ENCODE measurements at regions not wholly inside any gene's neighbourhood (a gene's known extent, or its start where the extent isn't known, plus 50 kb on each side); places are given as distances from the start of the nearest gene placed in this dataset.

DNA sequence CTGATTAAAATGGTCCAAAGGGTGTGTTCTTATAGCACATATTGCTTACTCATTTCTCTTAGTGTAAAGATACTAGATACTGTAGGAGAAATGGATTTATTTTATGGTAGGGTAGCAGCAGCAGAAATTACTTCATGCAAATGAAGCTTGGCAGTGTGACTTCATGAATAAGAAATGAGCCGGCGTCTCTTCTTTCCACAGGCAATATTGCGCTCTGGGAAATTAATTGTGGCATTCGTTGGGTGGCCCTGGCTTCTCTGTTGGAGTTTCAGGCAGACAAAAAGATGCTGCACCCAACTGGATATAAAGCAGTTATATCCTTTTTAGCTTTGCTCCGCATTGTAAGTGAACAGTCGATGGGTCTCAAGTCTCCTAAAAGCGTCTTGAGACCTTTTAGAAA, 211.0 kb upstream of the NAV2 start:
- 67 to 84% methylated on average over 5 to 6 of the region's 7 CpGs for WGBS, 2 donors (ENCODE audit: low coverage in 1 of 2)
- H3K4me1 ChIP-seq = no peaks in the 10 kb centered on the region
- TF ChIP-seq EP300 (IDR thresholded peaks at IDR 0.05) (no peak), POLR2AphosphoS5 (IDR thresholded peaks at IDR 0.05) (no peak), POLR2A (IDR thresholded peaks at IDR 0.05) (no peak)
- TF ChIP-seq, protein P1, sequence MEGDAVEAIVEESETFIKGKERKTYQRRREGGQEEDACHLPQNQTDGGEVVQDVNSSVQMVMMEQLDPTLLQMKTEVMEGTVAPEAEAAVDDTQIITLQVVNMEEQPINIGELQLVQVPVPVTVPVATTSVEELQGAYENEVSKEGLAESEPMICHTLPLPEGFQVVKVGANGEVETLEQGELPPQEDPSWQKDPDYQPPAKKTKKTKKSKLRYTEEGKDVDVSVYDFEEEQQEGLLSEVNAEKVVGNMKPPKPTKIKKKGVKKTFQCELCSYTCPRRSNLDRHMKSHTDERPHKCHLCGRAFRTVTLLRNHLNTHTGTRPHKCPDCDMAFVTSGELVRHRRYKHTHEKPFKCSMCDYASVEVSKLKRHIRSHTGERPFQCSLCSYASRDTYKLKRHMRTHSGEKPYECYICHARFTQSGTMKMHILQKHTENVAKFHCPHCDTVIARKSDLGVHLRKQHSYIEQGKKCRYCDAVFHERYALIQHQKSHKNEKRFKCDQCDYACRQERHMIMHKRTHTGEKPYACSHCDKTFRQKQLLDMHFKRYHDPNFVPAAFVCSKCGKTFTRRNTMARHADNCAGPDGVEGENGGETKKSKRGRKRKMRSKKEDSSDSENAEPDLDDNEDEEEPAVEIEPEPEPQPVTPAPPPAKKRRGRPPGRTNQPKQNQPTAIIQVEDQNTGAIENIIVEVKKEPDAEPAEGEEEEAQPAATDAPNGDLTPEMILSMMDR (IDR thresholded peaks at IDR 0.05) = no peak
- ATAC-seq = no peak
- no peaks in the 10 kb centered on the region for H3K9me3 ChIP-seq
- H3K36me3 ChIP-seq = no peaks in the 10 kb centered on the region
- no peaks in the 10 kb centered on the region for H3K27me3 ChIP-seq
- H3K4me3 ChIP-seq = no peak overlapping the region
- H3K27ac ChIP-seq = no peak overlapping the region

DNA sequence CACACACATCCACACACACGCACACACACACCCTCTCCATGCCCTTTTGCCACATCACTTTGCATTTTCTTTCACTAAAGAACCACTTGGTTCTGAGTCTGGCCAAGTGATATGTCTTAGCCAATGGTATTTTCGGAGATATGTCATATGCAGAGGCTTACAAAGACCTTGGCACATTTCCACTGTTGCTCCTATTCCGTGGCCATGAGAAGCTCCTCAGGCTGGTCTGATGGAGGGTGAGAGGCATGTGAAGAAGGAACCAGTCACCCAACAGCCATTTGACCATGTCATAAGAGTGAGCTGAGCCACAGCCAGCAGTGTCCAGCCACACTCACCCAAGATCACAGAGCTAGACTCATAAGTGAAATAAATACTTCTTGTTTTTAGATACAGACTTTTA, 212.6 kb upstream of the NAV2 start:
- H3K27me3 ChIP-seq = no peaks in the 10 kb centered on the region
- WGBS, 2 donors (ENCODE audit: low coverage in 1 of 2) = 86 to 89% methylated on average over 2 of the region's 3 CpGs
- ATAC-seq = no peak
- no peak overlapping the region for H3K27ac ChIP-seq
- H3K36me3 ChIP-seq = no peaks in the 10 kb centered on the region
- no peak overlapping the region for H3K4me3 ChIP-seq
- TF ChIP-seq, protein P1 (IDR thresholded peaks at IDR 0.05) = no peak
- no peak for TF ChIP-seq POLR2AphosphoS5 (IDR thresholded peaks at IDR 0.05)
- TF ChIP-seq EP300 (IDR thresholded peaks at IDR 0.05) = no peak
- TF ChIP-seq POLR2A (IDR thresholded peaks at IDR 0.05) = no peak
- no peaks in the 10 kb centered on the region for H3K9me3 ChIP-seq
- no peaks in the 10 kb centered on the region for H3K4me1 ChIP-seq

DNA sequence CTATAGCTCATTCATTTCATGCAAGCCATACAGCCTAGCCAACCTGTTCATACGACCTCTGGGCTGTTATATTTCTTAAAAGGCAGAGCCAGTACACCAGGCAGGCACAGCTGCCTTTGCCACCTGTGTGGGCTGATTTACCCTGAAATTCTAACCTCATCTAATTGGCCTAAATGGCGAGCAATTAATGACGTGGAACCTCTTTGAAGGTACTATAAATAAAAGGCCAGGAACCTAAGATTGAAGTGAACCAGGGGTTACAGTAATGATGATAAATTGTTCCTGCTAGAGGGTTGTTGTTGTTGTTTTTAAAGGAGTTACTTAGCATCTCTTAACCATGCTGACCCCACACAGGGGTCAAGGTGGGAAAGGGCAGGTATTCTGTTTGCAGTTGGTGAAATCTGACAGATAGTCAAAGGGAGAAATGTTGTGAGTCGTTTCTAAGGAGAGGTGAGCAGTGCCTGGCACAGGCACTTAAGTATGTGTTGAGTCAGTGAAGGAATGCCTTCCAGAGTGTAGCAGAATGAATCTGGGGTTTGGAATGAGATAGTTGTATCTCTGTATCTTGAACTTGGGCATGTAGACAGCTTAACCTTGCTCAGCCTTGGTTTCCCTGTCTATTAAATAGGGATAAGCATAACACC, 213.5 kb upstream of the NAV2 start:
- Histone ChIP-seq H3K4me1 (no peaks in the 10 kb centered on the region), H3K4me3 (no peak overlapping the region), H3K27me3 (no peaks in the 10 kb centered on the region), H3K9me3 (no peaks in the 10 kb centered on the region), H3K27ac (no peak overlapping the region), H3K36me3 (no peaks in the 10 kb centered on the region)
- WGBS, 2 donors (ENCODE audit: low coverage in 1 of 2) = 21 to 36% methylated on average over 3 to 4 of the region's 4 CpGs
- TF ChIP-seq POLR2AphosphoS5 (IDR thresholded peaks at IDR 0.05) (no peak), EP300 (IDR thresholded peaks at IDR 0.05) (no peak), POLR2A (IDR thresholded peaks at IDR 0.05) (no peak)
- TF ChIP-seq, protein P1 (IDR thresholded peaks at IDR 0.05) = no peak
- no peak for ATAC-seq

DNA sequence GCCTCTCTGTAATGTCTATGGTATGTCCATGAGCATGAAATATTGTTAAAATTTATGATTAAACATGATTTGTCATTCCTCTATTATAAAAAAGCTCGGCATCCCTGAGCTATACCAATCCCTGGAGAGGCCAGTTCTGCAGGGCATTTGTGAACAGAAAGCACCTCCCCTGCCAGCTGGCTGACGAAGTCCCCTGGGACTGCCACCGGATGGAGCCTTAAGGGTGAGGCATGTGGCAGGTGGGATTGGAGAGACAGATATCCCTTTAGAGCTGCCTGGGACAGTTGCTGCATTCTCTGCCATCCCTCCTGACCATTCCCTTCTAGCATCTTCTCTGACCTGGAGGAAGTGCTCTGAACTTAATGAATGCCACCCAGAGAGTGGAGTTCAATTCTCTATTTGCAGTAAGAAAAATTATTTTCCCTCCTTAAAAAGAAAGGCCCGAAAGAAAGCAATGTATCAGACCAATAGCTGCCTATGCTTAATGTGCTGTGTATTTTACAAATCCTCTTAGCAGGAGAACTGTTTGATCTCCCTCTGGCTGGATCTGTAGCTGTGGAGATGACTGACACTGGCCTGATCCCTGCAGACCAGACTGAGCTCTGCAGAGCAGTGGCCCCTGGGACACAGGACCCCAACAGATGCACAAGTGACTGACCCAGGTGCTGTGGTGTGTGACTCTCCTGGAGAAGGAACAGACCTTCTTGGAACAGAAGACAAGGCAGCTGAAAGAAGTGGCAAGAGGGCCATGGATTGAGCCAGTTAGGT, 219.0 kb upstream of the NAV2 start:
- H3K27ac ChIP-seq = no peak overlapping the region
- no peaks in the 10 kb centered on the region for H3K36me3 ChIP-seq
- no peak overlapping the region for H3K4me3 ChIP-seq
- H3K4me1 ChIP-seq = no peaks in the 10 kb centered on the region
- no peak for ATAC-seq
- no peaks in the 10 kb centered on the region for H3K9me3 ChIP-seq
- H3K27me3 ChIP-seq = no peaks in the 10 kb centered on the region
- WGBS, 2 donors (ENCODE audit: low coverage in 1 of 2) = 62 to 71% methylated on average over 2 of the region's 4 CpGs
- no peak for TF ChIP-seq EP300 (IDR thresholded peaks at IDR 0.05)
- TF ChIP-seq POLR2AphosphoS5 (IDR thresholded peaks at IDR 0.05) = no peak
- TF ChIP-seq POLR2A (IDR thresholded peaks at IDR 0.05) = no peak
- TF ChIP-seq, protein P1 (IDR thresholded peaks at IDR 0.05) = no peak

Measured in gastroesophageal sphincter (tissue), 4 donors.